Coronary artery (tissue), 2 donors: ENCODE measurements at regions not wholly inside any gene's neighbourhood (a gene's known extent, or its start where the extent isn't known, plus 50 kb on each side); places are given as distances from the start of the nearest gene placed in this dataset.

Experiments used
- DNase-seq: peaks from one replicate; pipeline ENCODE4 v3.0.0-alpha.2; 2017; ENCODE audit warnings: low spot score
- H3K27ac ChIP-seq, 2 donors: fragments of 200-600 bp; sonication (generic); one replicate each; pipeline ENCODE4 v1.5.1; 2016 to 2019
- H3K4me3 ChIP-seq: fragments of 200-600 bp; sonication (generic); 2 replicates; pipeline ENCODE4 v1.5.1; 2016; ENCODE audit warnings: mild to moderate bottlenecking, moderate library complexity
- CTCF ChIP-seq: fragments of 200-600 bp; sonication (generic); IDR thresholded peaks from one replicate; pipeline ENCODE4 v1.5.1; 2019; ENCODE audit warnings: antibody characterized with exemption

GRCh38 chr13:99436686-99437416 lies 64.4 kb upstream of the TM9SF2 start:
- DNase-seq, result peak; percentile 87
- peak; percentile 100 for TF ChIP-seq CTCF
- Histone ChIP-seq H3K27ac (no peak overlapping the region), H3K4me3 (peak overlapping the region; percentile 47)

- DNase-seq, result no peak
- no peak overlapping the region for H3K27ac ChIP-seq
- H3K4me3 ChIP-seq, result no peak overlapping the region
- no peak for TF ChIP-seq CTCF
Observed at GRCh38 chr13:99439048-99439447, 62.2 kb upstream of the TM9SF2 start.

GRCh38 chr13:99439850-99440604 lies 61.2 kb upstream of the TM9SF2 start:
- TF ChIP-seq CTCF, result no peak
- no peak for DNase-seq
- Histone ChIP-seq H3K4me3 (no peak overlapping the region), H3K27ac (no peak overlapping the region)

GRCh38 chr13:99442273-99442895 lies 58.9 kb upstream of the TM9SF2 start:
- Histone ChIP-seq H3K4me3 (no peak overlapping the region), H3K27ac (no peak overlapping the region)
- no peak for DNase-seq
- peak; percentile 76 for TF ChIP-seq CTCF

- no peak for TF ChIP-seq CTCF
- DNase-seq, result no peak
- Histone ChIP-seq H3K4me3 (no peak overlapping the region), H3K27ac (no peak overlapping the region)
Observed at GRCh38 chr13:99446242-99446641, 55.0 kb upstream of the TM9SF2 start.

- no peak for TF ChIP-seq CTCF
- DNase-seq, result no peak
Observed at GRCh38 chr13:99448546-99448945, 52.7 kb upstream of the TM9SF2 start.

More at GRCh38 chr13:99448546-99448945, 52.7 kb upstream of the TM9SF2 start:
- no peak overlapping the region for H3K4me3 ChIP-seq
- H3K27ac ChIP-seq, result no peak overlapping the region
